Activated naive CD4-positive, alpha-beta T cell (primary cell): ENCODE measurements at regions not wholly inside any gene's neighbourhood (a gene's known extent, or its start where the extent isn't known, plus 50 kb on each side); places are given as distances from the start of the nearest gene placed in this dataset.

ENCODE experiments used
- DNase-seq, 4 experiments: peaks; one replicate each; lab custom pipeline; 2025; lab: John Stamatoyannopoulos, UW

GRCh38 chr2:129768036-129768386, 211.5 kb upstream of the RAB6C start:
- no peak for DNase-seq

DNA sequence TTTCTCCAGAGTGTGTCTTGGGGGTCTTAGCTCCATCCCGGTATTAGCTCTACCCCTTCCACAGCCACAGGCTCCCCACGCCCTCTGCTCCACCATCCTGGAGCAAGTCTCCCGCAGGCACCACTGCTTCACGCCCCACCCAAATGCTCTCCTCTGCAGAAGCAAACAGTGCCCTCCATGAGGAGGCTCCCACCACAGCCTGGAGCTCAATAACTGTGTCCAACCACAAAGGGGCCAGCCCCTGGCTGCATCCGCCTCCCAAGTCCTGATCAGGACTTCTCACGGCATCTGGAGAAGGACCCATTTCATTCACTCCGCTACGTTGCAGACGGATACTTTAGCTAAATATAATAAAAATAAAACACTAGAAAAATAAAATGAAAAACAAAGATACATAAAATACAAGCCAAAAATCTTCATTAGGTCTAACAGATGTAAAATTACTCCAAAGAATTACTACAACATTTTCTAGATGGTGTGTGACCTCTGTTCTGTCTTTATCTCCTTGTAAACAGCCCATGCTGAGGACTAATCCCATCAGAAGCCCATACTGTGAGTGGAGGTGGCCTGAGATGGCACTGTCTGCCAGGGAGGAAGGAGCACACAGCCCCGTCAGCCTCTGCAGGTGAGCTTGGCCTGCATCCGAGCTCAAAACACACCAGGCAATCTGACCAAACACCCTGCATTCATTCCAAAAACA, 210.8 kb upstream of the RAB6C start:
- no peak for DNase-seq

- no peak for DNase-seq
Observed at GRCh38 chr2:129769185-129769991, 210.1 kb upstream of the RAB6C start.

- DNase-seq, result no peak
Observed at GRCh38 chr2:129771418-129772189, 207.9 kb upstream of the RAB6C start.

DNA sequence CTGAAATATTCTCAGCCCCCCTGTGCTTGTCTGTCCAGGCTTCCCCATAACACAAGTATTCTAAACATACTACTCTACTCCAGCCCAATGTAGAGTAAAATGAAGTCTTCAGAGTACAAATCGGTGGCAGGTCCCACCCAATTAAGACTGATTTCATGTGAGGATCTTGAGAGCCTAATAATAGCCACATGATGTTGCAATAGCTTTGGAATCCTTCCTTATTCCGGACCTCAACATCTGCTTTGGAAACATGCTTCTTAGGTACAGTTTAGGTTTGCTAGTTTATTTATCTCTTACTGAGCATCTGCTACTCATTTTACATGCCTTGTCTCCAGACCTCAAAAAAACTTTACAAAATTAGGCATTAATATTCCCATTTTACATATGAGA, 207.3 kb upstream of the RAB6C start:
- no peak for DNase-seq

DNA sequence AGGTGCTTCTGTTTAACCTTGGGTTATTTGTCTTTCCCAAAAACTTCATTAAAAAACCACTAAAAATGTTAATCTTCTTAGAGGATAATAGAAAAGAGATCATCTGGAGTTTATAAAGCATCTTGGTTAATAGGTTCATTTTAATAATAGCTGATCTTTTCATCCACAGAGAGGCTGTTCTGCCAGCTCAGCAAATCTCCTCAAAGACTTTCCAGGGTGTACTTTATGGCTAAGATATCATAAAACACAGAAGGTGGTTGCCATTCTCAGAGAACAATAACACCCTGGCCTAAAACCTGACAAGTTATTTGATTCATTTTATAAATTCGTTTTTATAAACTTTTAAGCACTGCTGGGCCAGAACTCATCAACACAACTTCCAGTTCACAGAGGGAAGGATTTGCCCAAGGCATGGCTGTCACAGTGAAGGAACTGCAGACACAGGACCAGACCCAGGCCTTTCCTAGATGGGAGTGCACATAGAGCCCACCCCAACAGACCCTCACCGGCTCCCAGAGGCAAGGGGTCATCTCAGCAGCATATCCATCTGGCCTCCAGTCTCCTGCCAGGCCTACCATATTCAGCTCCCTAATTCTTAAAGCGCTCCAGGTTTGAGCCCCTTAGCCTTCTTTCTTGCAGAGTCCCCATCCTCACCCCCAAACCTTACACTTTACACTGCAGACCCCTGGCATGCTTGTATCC, 203.4 kb upstream of the RAB6C start:
- no peak for DNase-seq

DNA sequence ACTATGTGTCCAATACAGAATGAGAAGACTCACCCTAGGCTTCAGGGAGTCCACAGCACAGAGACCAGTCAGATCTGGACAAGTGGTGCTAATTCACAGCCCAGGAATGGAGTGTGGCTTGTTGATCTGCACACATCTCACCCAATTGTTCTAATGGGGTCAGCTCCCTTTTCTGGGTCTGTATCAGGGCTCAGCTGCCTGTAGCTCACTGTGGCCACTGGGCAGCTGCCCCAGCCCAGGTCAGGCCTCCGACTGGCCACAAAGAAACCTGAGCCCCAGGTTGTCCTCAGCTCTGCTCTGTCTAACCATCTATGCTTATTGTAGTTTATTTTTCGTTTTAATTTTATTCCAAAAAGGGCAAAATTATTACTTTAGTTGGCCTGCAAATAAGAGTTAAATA, 202.3 kb upstream of the RAB6C start:
- DNase-seq, result no peak

- DNase-seq, result no peak
Observed at GRCh38 chr2:129777762-129778583, 201.5 kb upstream of the RAB6C start.

DNA sequence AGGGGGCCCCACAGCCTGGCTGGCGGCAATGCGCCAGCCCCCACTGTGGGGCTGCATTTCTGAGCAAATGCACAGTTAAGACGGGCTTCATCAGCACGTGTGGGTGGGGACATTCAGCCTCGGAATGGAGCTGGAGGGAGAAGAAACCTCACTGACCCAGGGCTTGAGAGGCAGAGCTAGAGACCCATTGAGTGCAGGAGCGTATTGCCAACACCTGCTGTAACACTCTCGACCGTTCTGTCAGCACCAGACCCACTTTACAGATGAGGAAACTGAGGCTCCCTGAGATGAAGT, 200.9 kb upstream of the RAB6C start:
- no peak for DNase-seq

- no peak for DNase-seq
Observed at GRCh38 chr2:129779783-129780182, 199.7 kb upstream of the RAB6C start.

GRCh38 chr2:129780316-129781270, 198.9 kb upstream of the RAB6C start:
- no peak for DNase-seq

- no peak for DNase-seq
Observed at GRCh38 chr2:129781749-129782632, 197.5 kb upstream of the RAB6C start.

- DNase-seq, result no peak
Observed at GRCh38 chr2:129782633-129782990, 196.9 kb upstream of the RAB6C start.

GRCh38 chr2:129784486-129784885, 195.0 kb upstream of the RAB6C start:
- no peak for DNase-seq

- DNase-seq, result no peak
Observed at GRCh38 chr2:129791712-129792111, 187.8 kb upstream of the RAB6C start.

DNA sequence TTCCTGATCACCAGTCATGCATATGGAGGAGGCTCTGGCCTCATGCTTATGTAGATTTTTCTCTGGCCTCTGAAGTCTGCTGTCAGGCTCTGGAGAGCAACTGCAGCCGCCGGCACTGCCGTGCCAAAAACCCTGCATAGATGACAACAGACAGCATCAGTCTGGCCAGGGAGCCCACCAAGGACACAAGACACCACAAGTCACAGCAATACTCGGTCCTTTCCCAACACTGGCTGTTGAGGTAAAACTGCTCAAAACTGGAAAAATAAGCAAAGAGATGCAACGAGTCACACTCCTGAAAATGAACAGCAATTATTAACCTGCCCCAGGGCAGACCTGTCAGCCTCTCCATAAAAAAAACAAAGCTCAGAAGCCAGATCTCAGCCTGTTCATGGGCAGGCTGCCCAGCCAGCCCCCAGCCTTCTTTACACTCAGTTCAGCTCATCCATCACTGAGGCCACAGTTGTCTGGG, 186.0 kb upstream of the RAB6C start:
- no peak for DNase-seq

DNA sequence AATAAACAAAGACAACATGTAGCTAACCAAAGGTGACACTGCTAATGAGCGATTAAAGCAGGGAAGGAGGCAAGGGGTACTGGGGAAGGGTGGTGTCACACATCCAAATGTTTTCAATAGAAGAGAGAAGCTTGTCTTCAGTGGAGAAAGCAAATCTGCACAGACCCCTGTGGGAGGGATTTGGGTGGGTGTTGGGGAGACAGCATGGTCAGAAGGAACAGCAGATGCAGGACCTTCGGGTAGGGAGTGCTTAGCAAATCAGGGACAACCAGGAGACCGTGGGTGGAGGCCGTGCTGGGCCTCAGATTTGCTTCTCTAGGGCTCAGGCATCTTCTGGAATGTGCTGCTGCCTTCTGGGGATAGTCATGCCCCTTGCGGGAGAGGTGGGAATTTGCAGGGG, 185.3 kb upstream of the RAB6C start:
- DNase-seq, result no peak

- DNase-seq, result no peak
Observed at GRCh38 chr2:129794540-129794939, 184.9 kb upstream of the RAB6C start.

- DNase-seq, result no peak
Observed at GRCh38 chr2:129796225-129796624, 183.2 kb upstream of the RAB6C start.
